ENCODE measurements at regions not wholly inside any gene's neighbourhood (a gene's known extent, or its start where the extent isn't known, plus 50 kb on each side); places are given as distances from the start of the nearest gene placed in this dataset.

DNA sequence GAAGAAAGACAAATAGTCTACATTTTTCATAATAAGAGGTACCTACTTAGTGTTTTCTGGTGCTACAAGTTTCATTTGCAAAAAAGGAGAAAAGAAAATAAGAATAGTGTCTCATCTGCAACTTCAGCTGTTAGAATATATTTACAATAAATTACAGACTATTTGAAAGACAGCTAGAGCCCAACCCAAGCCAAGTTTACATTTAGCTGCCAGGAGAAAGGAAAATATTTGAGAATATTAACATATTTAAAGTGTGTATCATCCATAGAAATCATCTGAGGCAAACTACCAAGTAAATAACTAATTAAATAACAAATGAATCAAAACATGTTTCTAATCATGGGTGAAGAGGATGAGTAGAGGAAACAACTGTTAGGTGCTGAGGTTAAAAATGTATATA lies 209.2 kb upstream of the ZSWIM2 start:
- no peak for ATAC-seq
- DNase-seq: no peak
- Mint-ChIP-seq H3K36me3 (peaks cover 7% of the 10 kb centered on the region), H3K27ac (no peak overlapping the region), H3K4me3 (no peak overlapping the region), H3K27me3 (ENCODE audit: low read depth in 2 of 2) (no peaks in the 10 kb centered on the region), H3K9me3 (peaks cover 5 to 7% of the 10 kb centered on the region in 2 donors), H3K4me1 (no peaks in the 10 kb centered on the region)
- intact Hi-C loops (cut with micrococcal nuclease): no loop called here
- Histone ChIP-seq H3K9me3 (ENCODE audit: control insufficient read depth, insufficient read depth, low read length) (no peaks in the 10 kb centered on the region), H3K4me3 (ENCODE audit: low read length) (no peak overlapping the region), H3K27me3 (ENCODE audit: control insufficient read depth, insufficient read depth, low read length) (no peaks in the 10 kb centered on the region), H3K4me1 (ENCODE audit: control insufficient read depth, insufficient read depth, low read length) (no peaks in the 10 kb centered on the region), H3K36me3 (ENCODE audit: control insufficient read depth, insufficient read depth, low read length) (no peaks in the 10 kb centered on the region), H3K27ac (ENCODE audit: low read length) (no peak overlapping the region)
- TF ChIP-seq, protein P1, sequence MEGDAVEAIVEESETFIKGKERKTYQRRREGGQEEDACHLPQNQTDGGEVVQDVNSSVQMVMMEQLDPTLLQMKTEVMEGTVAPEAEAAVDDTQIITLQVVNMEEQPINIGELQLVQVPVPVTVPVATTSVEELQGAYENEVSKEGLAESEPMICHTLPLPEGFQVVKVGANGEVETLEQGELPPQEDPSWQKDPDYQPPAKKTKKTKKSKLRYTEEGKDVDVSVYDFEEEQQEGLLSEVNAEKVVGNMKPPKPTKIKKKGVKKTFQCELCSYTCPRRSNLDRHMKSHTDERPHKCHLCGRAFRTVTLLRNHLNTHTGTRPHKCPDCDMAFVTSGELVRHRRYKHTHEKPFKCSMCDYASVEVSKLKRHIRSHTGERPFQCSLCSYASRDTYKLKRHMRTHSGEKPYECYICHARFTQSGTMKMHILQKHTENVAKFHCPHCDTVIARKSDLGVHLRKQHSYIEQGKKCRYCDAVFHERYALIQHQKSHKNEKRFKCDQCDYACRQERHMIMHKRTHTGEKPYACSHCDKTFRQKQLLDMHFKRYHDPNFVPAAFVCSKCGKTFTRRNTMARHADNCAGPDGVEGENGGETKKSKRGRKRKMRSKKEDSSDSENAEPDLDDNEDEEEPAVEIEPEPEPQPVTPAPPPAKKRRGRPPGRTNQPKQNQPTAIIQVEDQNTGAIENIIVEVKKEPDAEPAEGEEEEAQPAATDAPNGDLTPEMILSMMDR (IDR thresholded peaks at IDR 0.05): no peak

DNA sequence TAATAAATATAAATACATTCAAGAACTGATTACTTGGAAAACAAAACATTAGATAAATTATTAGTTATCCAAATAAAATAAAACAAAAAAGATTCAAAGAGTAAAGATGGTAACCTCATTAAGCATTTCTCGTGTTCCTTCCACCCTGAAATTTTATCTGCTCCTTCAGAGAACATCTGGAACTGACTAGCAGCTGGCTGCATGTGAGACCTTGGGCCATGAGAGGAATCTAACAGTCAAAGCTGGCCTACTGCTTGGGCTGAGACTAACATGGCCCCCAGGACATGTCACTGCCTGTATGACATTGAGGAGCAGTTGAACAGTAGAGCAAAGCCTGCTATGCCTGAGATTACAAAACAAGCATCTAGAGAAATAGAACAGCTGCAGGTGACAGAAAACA lies 208.5 kb upstream of the ZSWIM2 start:
- no peaks in the 10 kb centered on the region for H3K36me3 ChIP-seq (ENCODE audit: control insufficient read depth, insufficient read depth, low read length)
- Mint-ChIP-seq H3K9me3 (peaks cover 4 to 11% of the 10 kb centered on the region in 2 donors), H3K27me3 (ENCODE audit: low read depth in 2 of 2) (no peaks in the 10 kb centered on the region), H3K4me3 (no peak overlapping the region), H3K36me3 (peaks cover 7% of the 10 kb centered on the region), H3K4me1 (no peaks in the 10 kb centered on the region), H3K27ac (no peak overlapping the region)
- intact Hi-C loops (cut with micrococcal nuclease): no loop called here
- H3K27ac ChIP-seq (ENCODE audit: low read length): no peak overlapping the region
- TF ChIP-seq, protein P1 (IDR thresholded peaks at IDR 0.05): no peak
- no peak overlapping the region for H3K4me3 ChIP-seq (ENCODE audit: low read length)
- 83% methylated on average over 1 of the region's 1 CpG for WGBS (ENCODE audit: insufficient coverage)
- H3K27me3 ChIP-seq (ENCODE audit: control insufficient read depth, insufficient read depth, low read length): no peaks in the 10 kb centered on the region
- no peaks in the 10 kb centered on the region for H3K4me1 ChIP-seq (ENCODE audit: control insufficient read depth, insufficient read depth, low read length)
- DNase-seq (no peak), ATAC-seq (no peak)
- no peaks in the 10 kb centered on the region for H3K9me3 ChIP-seq (ENCODE audit: control insufficient read depth, insufficient read depth, low read length)

DNA sequence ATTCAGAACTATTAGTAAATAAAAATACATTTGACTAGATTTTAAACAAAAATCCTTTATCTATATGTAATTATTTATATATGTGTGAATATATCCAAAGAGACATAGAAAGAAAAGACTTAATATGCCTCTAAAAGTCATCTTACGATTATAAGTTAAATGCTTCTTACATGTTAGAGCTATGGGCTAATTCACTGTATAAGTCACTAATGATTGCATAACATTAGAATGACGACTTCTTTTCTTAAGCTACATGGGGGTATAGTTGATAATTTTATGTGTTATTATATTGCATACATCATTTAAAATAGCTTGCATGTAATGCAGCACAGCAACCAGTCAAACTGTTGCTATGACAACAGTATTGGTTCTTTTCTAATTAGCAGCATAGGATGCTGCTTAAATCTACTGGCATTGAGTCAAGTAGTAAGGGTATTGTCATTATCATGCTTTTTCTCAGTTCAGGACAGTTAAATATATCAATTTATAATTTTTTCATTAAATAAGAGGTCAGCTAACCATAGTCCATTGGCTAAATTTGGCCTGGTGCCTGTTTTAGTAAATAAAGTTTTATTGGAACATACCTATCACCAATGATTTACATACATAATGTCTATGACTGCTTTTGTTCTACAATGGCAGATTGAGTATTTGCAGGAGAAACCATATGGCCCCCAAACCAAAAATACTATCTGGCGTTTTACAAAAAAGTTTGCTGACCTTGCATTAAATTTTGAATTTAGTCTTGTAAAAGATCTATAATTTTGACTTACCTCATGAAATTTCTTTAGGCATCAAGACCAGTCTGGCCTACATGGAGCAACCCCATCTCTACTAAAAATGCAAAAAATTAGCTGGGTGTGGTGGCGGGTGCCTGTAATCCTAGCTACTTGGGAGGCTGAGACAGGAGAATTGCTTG lies 207.7 kb upstream of the ZSWIM2 start:
- Histone ChIP-seq H3K9me3 (ENCODE audit: control insufficient read depth, insufficient read depth, low read length) (no peaks in the 10 kb centered on the region), H3K4me3 (ENCODE audit: low read length) (no peak overlapping the region), H3K27me3 (ENCODE audit: control insufficient read depth, insufficient read depth, low read length) (no peaks in the 10 kb centered on the region), H3K4me1 (ENCODE audit: control insufficient read depth, insufficient read depth, low read length) (no peaks in the 10 kb centered on the region), H3K36me3 (ENCODE audit: control insufficient read depth, insufficient read depth, low read length) (no peaks in the 10 kb centered on the region), H3K27ac (ENCODE audit: low read length) (no peak overlapping the region)
- DNase-seq (no peak), ATAC-seq (no peak)
- H3K36me3 Mint-ChIP-seq: peaks cover 7% of the 10 kb centered on the region
- TF ChIP-seq, protein P1 (IDR thresholded peaks at IDR 0.05): no peak
- no peak overlapping the region for H3K27ac Mint-ChIP-seq
- intact Hi-C loops (cut with micrococcal nuclease): no loop called here
- no peaks in the 10 kb centered on the region for H3K27me3 Mint-ChIP-seq (ENCODE audit: low read depth in 2 of 2)
- whole genome bisulfite sequencing (ENCODE audit: insufficient coverage): 100% methylated on average over 1 of the region's 4 CpGs
- no peak overlapping the region for H3K4me3 Mint-ChIP-seq
- H3K4me1 Mint-ChIP-seq: no peaks in the 10 kb centered on the region
- H3K9me3 Mint-ChIP-seq: peaks cover 4 to 11% of the 10 kb centered on the region in 2 donors

DNA sequence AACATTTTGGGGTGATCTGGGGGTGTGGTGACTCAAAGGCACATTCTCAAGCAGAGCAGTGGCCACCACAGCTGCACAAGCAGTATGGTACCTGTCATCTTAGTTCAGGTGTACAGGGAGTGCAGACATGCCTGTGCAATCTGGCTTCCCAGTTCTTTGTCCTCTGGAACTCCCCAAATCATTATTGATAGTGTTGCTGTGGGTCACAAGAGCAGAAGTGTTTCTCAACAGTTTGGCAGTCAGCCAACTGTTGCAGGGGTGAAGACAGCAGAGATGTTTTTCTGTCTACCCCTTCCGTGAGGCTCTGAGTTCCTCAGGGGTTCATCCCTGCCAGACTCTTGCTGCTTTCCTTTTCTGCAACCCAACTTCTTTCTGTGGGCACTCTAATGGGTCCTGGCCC lies 206.5 kb upstream of the ZSWIM2 start:
- Histone ChIP-seq H3K9me3 (ENCODE audit: control insufficient read depth, insufficient read depth, low read length) (no peaks in the 10 kb centered on the region), H3K27me3 (ENCODE audit: control insufficient read depth, insufficient read depth, low read length) (no peaks in the 10 kb centered on the region), H3K27ac (ENCODE audit: low read length) (no peak overlapping the region), H3K4me3 (ENCODE audit: low read length) (no peak overlapping the region), H3K4me1 (ENCODE audit: control insufficient read depth, insufficient read depth, low read length) (no peaks in the 10 kb centered on the region), H3K36me3 (ENCODE audit: control insufficient read depth, insufficient read depth, low read length) (no peaks in the 10 kb centered on the region)
- Mint-ChIP-seq H3K27ac (no peak overlapping the region), H3K36me3 (peaks cover 7% of the 10 kb centered on the region), H3K9me3 (peaks cover 8 to 16% of the 10 kb centered on the region in 2 donors), H3K4me1 (no peaks in the 10 kb centered on the region), H3K27me3 (ENCODE audit: low read depth in 2 of 2) (no peaks in the 10 kb centered on the region), H3K4me3 (no peak overlapping the region)
- ATAC-seq (no peak), DNase-seq (no peak)
- TF ChIP-seq, protein P1 (IDR thresholded peaks at IDR 0.05): no peak
- intact Hi-C loops (cut with micrococcal nuclease): no loop called here
- WGBS (ENCODE audit: insufficient coverage): 50% methylated on average over 1 of the region's 1 CpG

Measured in natural killer cell (primary cell).